NCI-H146 treated with DMSO at 0.1 percent for 48 hours (cell line): ENCODE measurements at regions not wholly inside any gene's neighbourhood (a gene's known extent, or its start where the extent isn't known, plus 50 kb on each side); places are given as distances from the start of the nearest gene placed in this dataset.

ENCODE experiments used
- DNase-seq: peaks from one replicate; lab custom pipeline; 2025; ENCODE audit not compliant: unreplicated experiment; lab: John Stamatoyannopoulos, UW

DNA sequence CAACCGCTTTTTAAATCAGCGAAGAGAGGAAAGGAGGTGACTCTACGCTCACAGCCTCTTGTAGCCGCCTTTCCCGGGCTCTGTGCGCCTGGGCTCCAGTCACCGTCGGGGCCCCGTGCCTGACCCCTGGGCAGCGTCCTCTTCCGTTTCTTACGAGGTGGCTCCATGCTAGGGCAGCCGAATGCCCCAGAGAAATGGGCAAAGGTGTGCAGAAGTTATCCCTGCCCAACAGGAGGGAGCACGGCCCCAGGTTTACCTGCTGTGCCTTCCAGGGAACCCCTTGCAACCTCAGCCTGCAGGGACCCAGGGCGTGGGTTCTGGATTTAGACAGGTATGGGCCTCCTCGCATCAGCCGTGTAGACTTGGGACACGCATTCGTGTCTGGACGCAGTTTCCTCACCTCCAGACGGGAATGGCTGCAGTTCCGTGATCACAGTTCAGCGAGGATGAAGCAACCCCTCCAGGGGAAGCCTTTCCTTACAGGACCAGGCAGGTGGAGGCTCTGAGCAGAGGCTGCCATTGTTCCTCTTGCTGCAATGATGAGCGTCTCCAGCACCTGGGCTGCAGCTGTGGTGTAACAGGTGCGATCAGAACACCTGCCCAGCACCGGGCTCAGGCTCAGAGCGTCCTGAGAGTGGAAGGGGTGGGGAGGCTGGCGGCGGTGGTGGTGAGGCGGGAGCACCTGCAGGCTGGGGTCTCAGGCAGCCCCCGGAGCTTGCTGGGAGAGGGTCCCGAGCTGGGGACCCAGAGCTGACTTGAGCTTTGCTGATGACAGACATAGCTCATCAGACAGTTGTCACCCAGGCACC, 81.3 kb upstream of the BHLHE23 start:
- DNase-seq: peak; percentile 65

DNA sequence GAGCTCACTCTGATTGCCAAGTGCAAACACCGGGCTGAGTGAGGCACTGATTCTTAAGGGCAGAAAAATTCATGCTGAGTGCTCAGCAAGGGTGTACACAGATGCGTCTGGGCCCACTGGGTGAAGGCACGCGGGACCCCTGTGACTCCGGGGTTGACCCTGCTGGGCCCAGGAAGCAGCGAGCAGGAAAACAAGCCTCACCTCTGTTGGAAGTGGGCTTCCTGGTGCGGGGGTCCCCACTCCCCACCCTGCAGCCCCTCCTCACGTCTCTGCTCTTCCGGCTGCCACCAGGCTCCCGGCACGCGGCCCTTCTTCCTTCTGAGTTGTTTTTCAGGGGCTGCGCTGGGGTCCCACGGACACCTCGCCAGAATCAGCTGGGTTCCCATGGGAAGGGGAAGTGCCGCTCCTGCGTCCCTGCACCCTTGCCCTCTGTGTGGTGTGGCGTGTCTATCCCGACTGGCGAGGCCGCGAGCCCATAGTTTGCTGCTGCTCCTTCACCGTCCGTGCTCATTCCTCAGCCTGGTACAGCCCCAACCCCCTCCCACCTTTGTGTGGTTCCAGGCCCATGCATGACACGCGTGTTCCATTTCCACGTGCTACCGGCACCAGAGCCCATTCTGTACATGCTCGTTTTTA, 80.6 kb upstream of the BHLHE23 start:
- DNase-seq: no peak

DNA sequence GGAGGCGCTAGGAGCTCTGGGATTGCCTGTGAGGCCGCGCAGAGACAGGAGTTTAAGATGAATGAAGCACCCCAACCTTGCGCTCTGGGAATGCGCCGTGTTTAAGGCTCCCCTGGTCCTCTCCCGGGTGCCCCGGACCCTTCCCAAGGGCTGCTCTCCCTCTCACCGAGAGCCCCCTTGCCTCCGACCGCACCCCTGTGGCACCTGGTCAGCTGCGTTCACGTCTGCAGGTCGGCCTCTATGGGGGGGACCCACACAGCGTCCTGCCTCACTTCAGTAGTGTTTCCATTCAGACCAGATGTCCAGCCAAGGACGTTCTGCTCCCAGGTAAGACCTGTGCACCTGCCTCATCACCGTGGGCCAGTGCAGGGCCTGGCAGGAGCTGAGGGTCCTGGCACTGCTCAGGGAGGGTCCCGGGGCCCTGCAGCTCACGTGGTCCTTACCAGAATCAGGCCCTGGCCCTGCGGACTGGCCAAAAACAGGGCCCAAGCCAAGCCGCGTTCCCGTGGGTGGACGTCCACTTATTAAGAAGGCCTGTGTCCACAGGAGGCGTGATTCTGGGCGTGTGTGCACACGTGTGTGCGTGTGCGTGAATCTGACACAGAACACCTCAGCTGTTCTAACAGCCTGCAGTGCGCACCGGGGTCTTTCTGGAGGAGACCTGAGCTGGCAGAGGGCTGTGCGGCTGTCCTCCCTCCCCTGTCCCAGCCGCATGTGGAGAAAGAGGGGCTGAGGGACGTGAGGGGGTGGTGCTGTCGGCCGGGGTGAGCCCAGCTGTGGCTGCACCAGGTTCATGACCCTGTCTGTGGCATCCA, 79.9 kb upstream of the BHLHE23 start:
- DNase-seq: no peak

GRCh38 chr20:63085151-63085861, 78.5 kb upstream of the BHLHE23 start:
- DNase-seq: no peak

- no peak for DNase-seq
Observed at GRCh38 chr20:63084563-63084927, 77.8 kb upstream of the BHLHE23 start.

GRCh38 chr20:63083831-63084562, 77.2 kb upstream of the BHLHE23 start:
- DNase-seq: no peak

DNA sequence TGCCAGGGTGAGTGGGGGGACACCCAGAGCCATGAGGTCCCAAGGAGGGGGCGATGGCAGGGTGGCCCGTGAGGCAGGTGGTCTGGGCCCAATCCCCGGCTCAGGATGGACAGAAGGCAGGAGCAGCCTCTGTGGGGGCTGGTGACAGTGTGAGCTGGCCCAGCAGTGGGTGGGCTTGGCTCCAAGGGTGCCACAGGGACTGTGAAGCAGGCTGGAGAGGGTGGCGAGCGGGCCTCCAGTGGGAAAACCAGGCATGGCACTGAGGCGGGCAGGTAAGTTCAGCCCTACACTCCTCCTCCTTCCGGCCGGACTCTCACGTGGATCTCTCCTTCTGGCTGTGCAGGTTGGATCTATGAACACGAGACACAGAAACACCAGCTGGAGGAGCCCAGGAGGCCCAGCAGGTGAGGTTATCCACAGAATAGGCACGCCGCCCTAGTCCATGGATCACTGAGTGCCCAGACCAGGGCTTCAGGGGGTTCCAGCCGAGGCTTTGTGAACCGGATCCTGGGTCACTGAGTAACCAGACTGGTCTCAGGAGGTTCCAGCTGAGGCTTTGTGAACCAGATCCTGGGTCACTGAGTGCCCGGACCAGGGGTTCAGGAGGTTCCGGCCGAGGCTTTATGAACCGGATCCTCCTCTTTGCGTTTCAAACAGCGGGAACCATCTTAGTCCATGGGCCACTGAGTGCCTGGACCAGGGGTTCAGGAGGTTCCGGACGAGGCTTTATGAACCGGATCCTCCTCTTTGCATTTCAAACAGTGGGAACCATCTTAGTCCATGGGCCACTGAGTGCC, 76.4 kb upstream of the BHLHE23 start:
- DNase-seq: no peak

- no peak for DNase-seq
Observed at GRCh38 chr20:63082308-63082938, 75.7 kb upstream of the BHLHE23 start.

- DNase-seq: no peak
Observed at GRCh38 chr20:63081831-63082230, 75.1 kb upstream of the BHLHE23 start.

GRCh38 chr20:63081351-63081750, 74.6 kb upstream of the BHLHE23 start:
- no peak for DNase-seq

DNA sequence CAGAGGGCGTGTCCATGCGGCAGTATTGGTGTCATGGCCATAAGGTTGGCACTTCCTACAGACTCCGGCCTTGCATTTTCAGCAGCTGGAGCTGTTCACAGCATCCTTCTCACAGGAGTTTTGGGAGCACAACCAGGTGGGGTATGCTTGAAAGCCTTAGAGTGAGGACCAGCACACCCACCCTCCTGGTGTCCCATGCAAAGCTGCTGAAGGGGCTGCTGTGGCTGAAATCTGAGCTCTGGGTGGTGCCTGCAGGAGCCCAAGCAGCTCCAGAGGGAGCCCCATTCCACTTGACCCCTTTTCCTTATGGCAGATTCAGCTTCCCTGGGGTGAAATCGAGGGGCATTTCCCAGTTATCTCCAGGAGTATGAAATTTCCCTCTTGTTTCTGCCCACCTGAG, 74.0 kb upstream of the BHLHE23 start:
- no peak for DNase-seq

GRCh38 chr20:63080411-63080810, 73.6 kb upstream of the BHLHE23 start:
- DNase-seq: no peak

GRCh38 chr20:63079971-63080370, 73.2 kb upstream of the BHLHE23 start:
- DNase-seq: no peak

DNA sequence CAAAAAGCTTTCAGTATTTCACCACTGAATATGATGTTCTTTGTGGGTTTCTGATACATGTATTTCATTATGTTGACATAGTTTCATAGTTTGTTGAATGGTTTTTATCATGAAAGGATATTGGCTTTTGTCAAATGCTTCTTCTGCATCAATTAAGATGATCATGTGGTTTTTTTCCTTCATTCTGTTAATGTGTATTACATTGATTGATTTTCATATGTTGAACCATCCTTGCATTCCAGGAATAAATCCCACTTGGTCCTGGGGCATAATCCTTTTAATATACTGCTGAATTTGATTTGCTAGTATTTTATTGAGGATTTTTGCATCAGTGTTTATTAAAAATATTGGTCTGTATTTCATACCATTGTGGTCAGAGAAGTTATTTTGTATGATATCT, 70.9 kb upstream of the BHLHE23 start:
- DNase-seq: no peak

- no peak for DNase-seq
Observed at GRCh38 chr20:63076421-63076820, 69.7 kb upstream of the BHLHE23 start.

- DNase-seq: no peak
Observed at GRCh38 chr20:63074631-63075030, 67.9 kb upstream of the BHLHE23 start.

GRCh38 chr20:63074182-63074581, 67.4 kb upstream of the BHLHE23 start:
- DNase-seq: no peak

- DNase-seq: no peak
Observed at GRCh38 chr20:63073738-63074065, 66.9 kb upstream of the BHLHE23 start.

DNA sequence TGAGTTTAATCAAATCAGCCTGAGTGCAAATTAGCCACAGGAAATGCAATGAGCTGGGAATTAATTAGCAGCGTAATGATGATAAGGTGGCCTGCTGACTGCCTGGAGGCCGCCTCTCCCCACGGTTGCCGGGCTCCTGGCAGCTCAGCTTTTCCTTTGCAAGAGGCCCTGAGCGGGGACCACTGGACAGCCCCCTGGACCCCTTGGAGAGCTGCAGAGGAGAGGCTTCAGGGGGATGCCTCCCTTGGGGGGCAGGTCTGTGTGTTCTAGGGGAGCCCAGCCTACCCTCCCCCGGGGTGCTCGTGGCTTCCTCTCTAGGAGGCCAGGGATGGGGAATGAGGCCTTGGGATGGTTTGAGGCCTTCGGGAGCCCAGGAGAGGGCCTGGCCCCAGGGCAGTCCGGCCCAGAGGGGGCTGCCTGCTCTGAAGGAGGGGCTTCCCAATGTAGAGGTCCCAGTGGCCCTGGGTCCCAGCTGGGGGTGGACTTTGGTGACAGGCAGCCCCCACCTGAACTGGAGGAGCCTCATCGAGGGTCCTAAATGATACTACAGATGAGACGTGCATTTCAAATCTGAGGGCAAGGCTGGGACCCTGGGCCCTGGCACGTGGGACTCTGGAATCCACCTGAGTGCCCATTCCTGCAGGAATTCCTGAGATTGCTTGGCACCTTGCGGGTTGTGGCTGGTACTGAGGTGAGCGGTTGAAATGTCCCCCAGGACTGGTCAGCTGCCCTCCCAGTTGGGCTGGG, 66.4 kb upstream of the BHLHE23 start:
- DNase-seq: no peak
